DOHH2 (cell line): ENCODE measurements at regions not wholly inside any gene's neighbourhood (a gene's known extent, or its start where the extent isn't known, plus 50 kb on each side); places are given as distances from the start of the nearest gene placed in this dataset.
"Not testable (repeated sequence)": the region's sequence is repeated elsewhere in the genome, so short reads cannot be mapped to it uniquely, and the experiment has no call there.

ENCODE experiments used
- CTCF ChIP-seq: fragments of 200-600 bp; sonication (generic); IDR thresholded peaks from one replicate; pipeline ENCODE4 v1.5.1; 2014; ENCODE audit warnings: antibody characterized with exemption, mild to moderate bottlenecking, low read depth, low read length; ENCODE audit not compliant: poor library complexity, severe bottlenecking
- EZH2phosphoT487 ChIP-seq: fragments of 200-600 bp; sonication (generic); IDR thresholded peaks from 2 replicates; pipeline ENCODE4 v1.6.1; 2017; ENCODE audit warnings: borderline replicate concordance, mild to moderate bottlenecking, antibody characterized with exemption, low read length, moderate library complexity, mixed read lengths

- not testable (repeated sequence) for TF ChIP-seq CTCF, EZH2phosphoT487
Measured at GRCh38 chr12:30156833-30157232, 373.1 kb upstream of the TMTC1 start.
